GM12872 (cell line): ENCODE measurements at regions not wholly inside any gene's neighbourhood (a gene's known extent, or its start where the extent isn't known, plus 50 kb on each side); places are given as distances from the start of the nearest gene placed in this dataset.

ENCODE experiments used
- TF ChIP-seq, protein P1 (sequence below): IDR thresholded peaks from 3 replicates; pipeline ENCODE4 v1.5.1; 2011; ENCODE audit warnings: low read depth, mild to moderate bottlenecking, low read length, moderate library complexity; ENCODE audit not compliant: insufficient read depth

DNA sequence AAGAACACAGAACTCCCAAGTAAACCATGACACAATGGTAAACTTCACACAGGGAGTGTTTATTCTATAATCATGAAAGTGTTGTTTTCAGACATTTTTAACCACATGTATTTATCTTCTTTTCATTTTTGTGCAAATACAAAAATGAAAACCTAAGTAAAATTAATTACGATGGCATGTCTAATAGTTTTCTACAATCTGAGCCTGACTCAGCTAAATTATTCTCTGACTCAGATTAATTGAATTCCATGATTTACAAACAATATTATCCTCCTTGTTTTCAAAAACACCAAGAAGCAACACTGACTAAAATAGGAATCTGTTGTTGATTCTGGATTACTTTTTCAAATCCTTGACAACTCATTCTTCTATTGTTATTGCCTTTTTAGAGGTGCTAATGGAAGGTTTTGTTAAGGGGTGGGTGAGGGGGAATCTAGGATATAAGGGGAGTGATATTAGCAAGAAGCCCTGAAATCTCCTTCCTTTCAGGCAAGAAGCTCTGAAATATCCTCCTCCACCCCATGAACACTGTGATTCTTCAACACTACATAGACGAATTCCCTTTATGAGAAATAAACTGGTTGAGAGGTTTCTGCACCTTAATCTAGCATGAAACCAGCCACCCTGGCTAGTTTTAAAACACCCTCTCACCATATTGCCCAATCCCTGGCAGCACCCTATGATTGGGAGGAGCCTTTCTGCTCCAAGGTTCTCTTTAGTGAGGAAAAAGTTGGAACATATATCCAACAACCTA is 1057.7 kb upstream of the PCDH20 start:
- TF ChIP-seq, protein P1, sequence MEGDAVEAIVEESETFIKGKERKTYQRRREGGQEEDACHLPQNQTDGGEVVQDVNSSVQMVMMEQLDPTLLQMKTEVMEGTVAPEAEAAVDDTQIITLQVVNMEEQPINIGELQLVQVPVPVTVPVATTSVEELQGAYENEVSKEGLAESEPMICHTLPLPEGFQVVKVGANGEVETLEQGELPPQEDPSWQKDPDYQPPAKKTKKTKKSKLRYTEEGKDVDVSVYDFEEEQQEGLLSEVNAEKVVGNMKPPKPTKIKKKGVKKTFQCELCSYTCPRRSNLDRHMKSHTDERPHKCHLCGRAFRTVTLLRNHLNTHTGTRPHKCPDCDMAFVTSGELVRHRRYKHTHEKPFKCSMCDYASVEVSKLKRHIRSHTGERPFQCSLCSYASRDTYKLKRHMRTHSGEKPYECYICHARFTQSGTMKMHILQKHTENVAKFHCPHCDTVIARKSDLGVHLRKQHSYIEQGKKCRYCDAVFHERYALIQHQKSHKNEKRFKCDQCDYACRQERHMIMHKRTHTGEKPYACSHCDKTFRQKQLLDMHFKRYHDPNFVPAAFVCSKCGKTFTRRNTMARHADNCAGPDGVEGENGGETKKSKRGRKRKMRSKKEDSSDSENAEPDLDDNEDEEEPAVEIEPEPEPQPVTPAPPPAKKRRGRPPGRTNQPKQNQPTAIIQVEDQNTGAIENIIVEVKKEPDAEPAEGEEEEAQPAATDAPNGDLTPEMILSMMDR: no peak

DNA sequence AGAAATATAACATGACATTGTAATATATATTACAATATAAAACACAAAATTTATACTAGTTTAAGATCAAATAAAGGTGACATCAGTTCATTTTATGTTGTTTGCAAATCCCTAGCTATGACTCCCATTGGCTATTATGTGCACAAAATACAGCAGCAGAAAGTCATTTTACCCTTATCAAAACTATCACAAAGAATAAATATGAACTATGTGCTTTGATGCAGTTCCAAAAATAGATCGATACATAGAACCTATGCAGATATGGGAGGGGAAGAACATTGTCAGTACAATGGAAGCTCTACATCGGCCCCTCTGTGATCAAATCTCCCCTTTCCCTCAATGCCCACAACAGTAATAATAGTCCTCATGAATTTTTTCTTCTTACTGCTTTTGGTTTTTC is 1038.1 kb upstream of the PCDH20 start:
- TF ChIP-seq, protein P1: no peak

- TF ChIP-seq, protein P1: no peak
Measured at GRCh38 chr13:62450759-62451158, 1035.1 kb upstream of the PCDH20 start.

DNA sequence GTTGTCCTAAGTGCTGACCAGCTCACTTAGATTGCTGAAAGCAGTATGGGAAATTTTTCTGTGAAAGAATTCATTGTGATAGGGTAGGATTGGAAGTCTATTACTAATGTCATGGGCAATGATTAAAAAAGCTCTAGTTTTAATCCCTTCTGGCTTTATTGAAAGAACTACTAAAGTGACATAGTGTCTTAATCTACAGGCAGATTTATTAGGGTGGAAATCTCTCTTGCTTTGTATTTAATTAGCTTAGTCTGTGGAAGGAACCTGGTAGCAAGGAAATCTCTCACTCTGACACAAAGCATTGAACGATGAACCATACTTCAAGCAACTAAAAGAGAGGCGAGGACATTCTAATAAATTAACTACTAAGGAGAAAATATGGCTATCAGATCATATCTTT is 1029.2 kb upstream of the PCDH20 start:
- TF ChIP-seq, protein P1: no peak

DNA sequence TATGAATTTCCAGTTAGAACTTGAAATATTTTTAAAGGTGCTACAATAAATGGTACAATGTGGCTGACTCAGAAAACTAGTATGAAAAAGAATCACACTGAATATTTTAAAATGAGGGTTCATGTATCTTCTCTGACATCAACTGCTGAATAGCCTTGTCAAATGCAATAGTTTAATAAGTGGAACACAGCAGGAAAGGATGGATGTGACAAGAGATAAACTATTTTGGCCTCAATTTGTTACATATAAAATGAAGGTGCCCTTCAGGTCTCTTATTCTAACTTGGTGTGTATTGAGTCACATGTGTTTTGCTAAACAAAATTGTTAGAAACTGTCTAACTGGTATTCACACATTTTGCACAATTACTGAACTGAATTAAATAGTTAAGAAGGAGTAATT is 1018.4 kb upstream of the PCDH20 start:
- TF ChIP-seq, protein P1: no peak

DNA sequence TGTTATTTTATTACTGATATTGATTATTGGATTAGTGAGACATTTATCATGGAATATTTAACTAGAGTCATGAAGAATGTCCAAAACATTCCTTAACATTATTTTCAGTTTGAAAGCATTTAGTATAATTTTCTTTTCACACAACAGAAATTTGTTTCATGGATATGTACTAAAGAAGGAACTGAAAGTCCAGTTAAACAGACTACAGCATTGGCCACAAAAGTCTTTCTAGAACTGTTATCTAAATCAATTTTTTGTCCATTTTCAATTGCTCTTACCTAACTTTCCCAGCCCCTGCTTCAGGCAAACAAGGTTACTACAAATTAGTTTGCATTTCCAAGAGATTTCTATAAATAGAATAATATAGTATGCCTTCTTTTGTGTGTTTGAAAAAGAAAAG is 1018.0 kb upstream of the PCDH20 start:
- TF ChIP-seq, protein P1: no peak

DNA sequence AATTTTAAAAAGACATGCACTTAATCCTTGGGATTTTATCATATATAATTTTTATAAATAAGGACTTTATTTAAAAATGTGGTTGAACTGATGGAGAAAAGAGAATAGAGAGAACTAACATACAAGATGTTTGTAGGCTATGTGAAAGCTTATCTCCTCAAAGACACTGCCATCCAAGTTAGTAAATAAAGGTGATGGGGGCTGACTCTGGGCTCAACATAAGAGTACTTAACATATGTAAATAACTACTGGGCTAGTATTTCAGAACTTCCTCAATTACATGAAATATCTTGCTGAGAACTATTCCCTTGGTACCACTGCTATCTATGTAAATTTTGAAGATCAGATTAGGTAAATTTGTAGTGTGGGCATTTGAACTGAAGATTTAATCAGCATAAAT is 1017.3 kb upstream of the PCDH20 start:
- TF ChIP-seq, protein P1: no peak

DNA sequence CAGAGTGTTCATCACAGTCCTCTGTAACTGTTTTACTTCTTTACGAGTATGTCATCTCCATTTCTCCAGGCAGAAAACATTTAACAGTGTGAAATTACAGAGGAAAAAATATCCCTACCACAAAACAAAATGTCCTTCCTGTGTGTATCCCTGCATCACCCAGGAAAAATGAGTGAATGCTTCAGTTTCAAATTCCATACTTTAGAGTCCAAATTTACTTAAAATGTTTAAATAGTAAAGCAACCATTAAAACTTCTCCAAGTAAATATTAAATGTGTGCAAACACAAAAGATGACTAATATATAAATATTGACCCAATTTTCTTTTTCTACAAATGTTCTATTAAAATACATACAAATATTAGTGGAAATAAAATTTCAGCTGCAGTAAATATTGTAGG is 1016.6 kb upstream of the PCDH20 start:
- TF ChIP-seq, protein P1: no peak
